H1 (cell line): ENCODE measurements at regions not wholly inside any gene's neighbourhood (a gene's known extent, or its start where the extent isn't known, plus 50 kb on each side); places are given as distances from the start of the nearest gene placed in this dataset.

Source experiments
- CTCF ChIA-PET: fragments of 300-600 bp; sonication (Branson Sonifier 250); formaldehyde crosslinking; loops from one replicate; lab custom pipeline; 2021; ENCODE audit not compliant: partially characterized antibody; lab: Charles Lee
- POLR2A ChIA-PET: fragments of 300-600 bp; sonication (Branson Sonifier 250); formaldehyde crosslinking; loops from one replicate; lab custom pipeline; 2021; ENCODE audit warnings: inconsistent platforms; ENCODE audit not compliant: partially characterized antibody; lab: Charles Lee
- DNase-seq, 2 experiments: peaks; one replicate each; pipeline versions ENCODE4 v3.0.0 to v3.0.0-alpha.2; 2010 to 2022; ENCODE audit warnings: low spot score in 2 of 2, low read depth in 1 of 2, mixed read lengths in 1 of 2
- FAIRE-seq: peaks from 2 replicates; lab custom pipeline; 2011; peaks lifted over from hg19 to GRCh38; lab: Jason Lieb, UNC
- H2AFZ ChIP-seq: 2 replicates; pipeline ENCODE4 v1.8.1; 2012; ENCODE audit warnings: low read length, inconsistent platforms
- H2AK5ac ChIP-seq: 2 replicates; pipeline ENCODE4 v1.6.1; 2013; ENCODE audit warnings: low read depth, low read length
- H2BK120ac ChIP-seq: replicated peaks from 2 replicates; pipeline ENCODE3; 2013; ENCODE audit warnings: low read depth, low read length, inconsistent platforms
- H2BK12ac ChIP-seq: 2 replicates; pipeline ENCODE4 v1.6.1; 2013; ENCODE audit warnings: low read depth, low read length
- H2BK15ac ChIP-seq: 2 replicates; pipeline ENCODE4 v1.6.1; 2013; ENCODE audit warnings: low read length
- H2BK20ac ChIP-seq: 2 replicates; pipeline ENCODE4 v1.6.1; 2013; ENCODE audit warnings: low read length
- H2BK5ac ChIP-seq: 2 replicates; pipeline ENCODE4 v1.6.1; 2013; ENCODE audit warnings: low read depth, low read length
- H3K14ac ChIP-seq: 2 replicates; pipeline ENCODE4 v1.6.1; 2013; ENCODE audit warnings: inconsistent platforms; ENCODE audit not compliant: insufficient read length
- H3K18ac ChIP-seq: 2 replicates; pipeline ENCODE4 v1.6.1; 2013; ENCODE audit warnings: low read length; ENCODE audit errors: extremely low read depth
- H3K23ac ChIP-seq: 2 replicates; pipeline ENCODE4 v1.6.1; 2013; ENCODE audit warnings: inconsistent platforms; ENCODE audit not compliant: insufficient read length
- H3K23me2 ChIP-seq: 2 replicates; pipeline ENCODE4 v1.6.1; 2013; ENCODE audit warnings: low read depth, low read length
- H3K27ac ChIP-seq: 2 replicates; pipeline ENCODE4 v1.6.1; 2011; ENCODE audit warnings: low read depth, low read length, inconsistent platforms
- H3K27me3 ChIP-seq, 4 experiments: replicated peaks in 1 of 4; 1 replicate in 1 of 4; 2 replicates in 3 of 4; pipeline versions ENCODE4 v1.6.1 to v1.8.1; 2011 to 2013; ENCODE audit warnings: low read length in 3 of 4, mild to moderate bottlenecking in 3 of 4, inconsistent platforms in 2 of 4, mixed read lengths in 2 of 4, moderate library complexity in 1 of 4; ENCODE audit not compliant: control insufficient read depth in 3 of 4, insufficient read depth in 3 of 4; ENCODE audit errors: extremely low read depth in 1 of 4
- H3K36me3 ChIP-seq, 4 experiments: 2 replicates each; pipeline versions ENCODE4 v1.6.1 to v1.8.1; 2011 to 2013; ENCODE audit warnings: mild to moderate bottlenecking in 4 of 4, low read length in 3 of 4, moderate library complexity in 2 of 4, control low read depth in 1 of 4, inconsistent platforms in 1 of 4; ENCODE audit not compliant: insufficient read depth in 4 of 4, control insufficient read depth in 2 of 4
- H3K4ac ChIP-seq: replicated peaks from 2 replicates; pipeline ENCODE3; 2013; ENCODE audit warnings: low read length, low read depth, mixed read lengths, inconsistent platforms; ENCODE audit not compliant: insufficient read length
- H3K4me1 ChIP-seq, 4 experiments: replicated peaks in 1 of 4; 1 replicate in 1 of 4; 2 replicates in 3 of 4; pipeline versions ENCODE4 v1.6.1 to v1.8.1; 2011 to 2013; ENCODE audit warnings: low read length in 3 of 4, inconsistent platforms in 2 of 4, mixed read lengths in 1 of 4; ENCODE audit not compliant: insufficient read depth in 4 of 4, control insufficient read depth in 3 of 4
- H3K4me2 ChIP-seq, 2 experiments: 2 replicates each; pipeline versions ENCODE4 v1.6.1 to v1.8.1; 2011 to 2013; ENCODE audit warnings: low read depth in 2 of 2, low read length in 2 of 2, control low read depth in 1 of 2, inconsistent platforms in 1 of 2, mild to moderate bottlenecking in 1 of 2; ENCODE audit not compliant: insufficient read depth in 1 of 2
- H3K4me3 ChIP-seq, 4 experiments: fragments of 200-600, 300-600 bp in 1 of 4; sonication (generic), shearing (Covaris generic), sonication (Bioruptor Twin) in 1 of 4; 2 replicates each; pipeline versions ENCODE4 v1.5.1 to v1.8.1; 2011 to 2016; ENCODE audit warnings: low read length in 4 of 4, low read depth in 3 of 4, control low read depth in 2 of 4, inconsistent platforms in 2 of 4, mild to moderate bottlenecking in 2 of 4, mixed read lengths in 1 of 4, moderate library complexity in 1 of 4; ENCODE audit not compliant: insufficient read depth in 2 of 4; ENCODE audit errors: extremely low read depth in 1 of 4
- H3K56ac ChIP-seq: replicated peaks from 2 replicates; pipeline ENCODE3; 2013; ENCODE audit warnings: low read depth, mild to moderate bottlenecking, mixed read lengths, low read length, inconsistent platforms; ENCODE audit not compliant: insufficient read length
- H3K79me1 ChIP-seq: 2 replicates; pipeline ENCODE4 v1.6.1; 2013; ENCODE audit warnings: low read depth, low read length, control low read depth
- H3K79me2 ChIP-seq, 2 experiments: 2 replicates each; pipeline versions ENCODE4 v1.6.1 to v1.8.1; 2012 to 2013; ENCODE audit warnings: low read length in 2 of 2, mild to moderate bottlenecking in 2 of 2, inconsistent platforms in 1 of 2; ENCODE audit not compliant: insufficient read depth in 2 of 2, control insufficient read depth in 1 of 2
- H3K9ac ChIP-seq, 4 experiments: replicated peaks in 1 of 4; 1 replicate in 1 of 4; 2 replicates in 3 of 4; pipeline versions ENCODE4 v1.6.1 to v1.8.1; 2011 to 2013; ENCODE audit warnings: low read depth in 3 of 4, low read length in 3 of 4, control low read depth in 2 of 4, mild to moderate bottlenecking in 2 of 4, moderate library complexity in 2 of 4, inconsistent platforms in 1 of 4; ENCODE audit errors: extremely low read depth in 1 of 4
- H3K9me3 ChIP-seq, 2 experiments: 2 replicates each; pipeline versions ENCODE4 v1.6.1 to v1.8.1; 2012 to 2013; ENCODE audit warnings: mild to moderate bottlenecking in 2 of 2, moderate library complexity in 2 of 2, control low read depth in 1 of 2, inconsistent platforms in 1 of 2, low read depth in 1 of 2, low read length in 1 of 2, mixed read lengths in 1 of 2; ENCODE audit not compliant: insufficient read depth in 2 of 2
- H4K20me1 ChIP-seq, 2 experiments: replicated peaks in 1 of 2; 2 replicates each; pipeline versions ENCODE3 to v1.8.1; 2011 to 2013; ENCODE audit warnings: inconsistent platforms in 2 of 2, low read length in 2 of 2, mild to moderate bottlenecking in 1 of 2; ENCODE audit not compliant: insufficient read depth in 2 of 2, control insufficient read depth in 1 of 2
- H4K5ac ChIP-seq: 2 replicates; pipeline ENCODE4 v1.6.1; 2013; ENCODE audit warnings: low read length, low read depth, mixed read lengths, inconsistent platforms; ENCODE audit not compliant: insufficient read length
- H4K8ac ChIP-seq: 2 replicates; pipeline ENCODE4 v1.8.0; 2013; ENCODE audit warnings: mild to moderate bottlenecking, moderate library complexity, low read length, inconsistent platforms; ENCODE audit not compliant: insufficient read depth; ENCODE audit errors: extremely low read depth
- H4K91ac ChIP-seq: replicated peaks from 2 replicates; pipeline ENCODE3; 2013; ENCODE audit warnings: low read length, mixed read lengths, inconsistent platforms; ENCODE audit not compliant: insufficient read length
- CBX5 ChIP-seq: fragments of 300-800, 300-1000 bp; sonication (generic); IDR thresholded peaks from 2 replicates; pipeline ENCODE4 v1.7.1; 2016; ENCODE audit warnings: antibody characterized with exemption, low read length, low read depth
- CBX8 ChIP-seq: fragments of 300-800, 300-1000 bp; sonication (generic); IDR thresholded peaks from 2 replicates; pipeline ENCODE4 v1.7.1; 2016; ENCODE audit warnings: low read depth, low read length, borderline replicate concordance
- EGR1 ChIP-seq: IDR thresholded peaks from 2 replicates; pipeline ENCODE4 v1.6.1; 2011; ENCODE audit warnings: low read depth, low read length, borderline replicate concordance
- JUN ChIP-seq: IDR thresholded peaks from 2 replicates; pipeline ENCODE4 v1.6.1; 2011; ENCODE audit warnings: low read depth, mild to moderate bottlenecking, improper control_type of control experiment, low read length
- KDM5A ChIP-seq: fragments of 200-600 bp; IDR thresholded peaks from 2 replicates; pipeline ENCODE4 v1.7.1; 2012; ENCODE audit warnings: mild to moderate bottlenecking, low read length, inconsistent platforms, mixed read lengths
- POLR2A ChIP-seq, 2 experiments: IDR thresholded peaks; 1 replicate in 1 of 2; 2 replicates in 1 of 2; pipeline ENCODE4 v1.6.1; 2011; ENCODE audit warnings: low read depth in 2 of 2, low read length in 2 of 2, mild to moderate bottlenecking in 2 of 2; ENCODE audit errors: control extremely low read depth in 1 of 2
- POU5F1 ChIP-seq: IDR thresholded peaks from 2 replicates; pipeline ENCODE4 v1.6.1; 2011; ENCODE audit warnings: low read depth, mild to moderate bottlenecking, low read length, moderate library complexity
- RNF2 ChIP-seq: fragments of 200-900, 300-1000 bp; sonication (generic); IDR thresholded peaks from 2 replicates; pipeline ENCODE4 v1.7.1; 2016; ENCODE audit warnings: borderline replicate concordance, low read depth, mild to moderate bottlenecking, antibody characterized with exemption, low read length; ENCODE audit not compliant: poor library complexity, severe bottlenecking; ENCODE audit errors: missing control alignments
- SIX5 ChIP-seq: IDR thresholded peaks from 2 replicates; pipeline ENCODE4 v1.6.1; 2011; ENCODE audit warnings: mild to moderate bottlenecking, low read depth, low read length
- TBP ChIP-seq: IDR thresholded peaks from 2 replicates; pipeline ENCODE4 v1.6.1; 2011; ENCODE audit warnings: low read depth, low read length, improper control_type of control experiment
- WGBS, 2 experiments: shearing (Covaris generic) in 1 of 2; methylation state at CpG; one replicate each; pipeline versions ENCODE4 v1.1.6 to v1.1.7; 2013 to 2015; ENCODE audit warnings: low lambda C conversion rate in 2 of 2, mixed read lengths in 2 of 2, inconsistent platforms in 1 of 2, low coverage in 1 of 2, missing lambda C conversion rate in 1 of 2; ENCODE audit not compliant: insufficient replicate concordance in 2 of 2, insufficient coverage in 1 of 2, insufficient read length in 1 of 2; ENCODE audit errors: extremely low coverage in 1 of 2, missing lambda C conversion rate in 1 of 2; 5-methylcytosine and 5-hydroxymethylcytosine counted together

DNA sequence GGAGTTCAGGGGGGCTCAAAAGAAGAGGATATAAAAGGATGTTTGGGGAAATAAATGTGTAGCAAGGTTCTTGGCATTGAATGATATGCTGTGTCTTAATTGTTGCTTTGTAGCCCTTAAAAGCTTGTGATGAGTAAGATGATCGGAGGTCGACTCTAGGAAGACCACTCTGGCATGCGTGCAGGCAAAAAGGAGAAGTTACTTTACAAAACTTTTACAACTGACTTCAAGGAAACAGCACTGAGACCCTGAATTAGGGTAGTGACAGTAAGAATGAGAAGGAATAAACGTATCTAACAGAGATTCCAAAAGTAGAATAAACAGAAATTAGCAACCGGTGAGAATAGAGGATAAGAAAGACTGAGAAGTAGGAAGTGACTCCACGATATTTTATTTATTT is 228.7 kb upstream of the TANK start:
- Histone ChIP-seq H3K9ac (no peak overlapping the region), H2BK20ac (no peak overlapping the region), H3K27ac (no peak overlapping the region), H3K4ac (no peak overlapping the region), H3K14ac (no peak overlapping the region), H4K91ac (no peak overlapping the region), H3K79me1 (no peaks in the 10 kb centered on the region), H4K8ac (no peak overlapping the region), H4K20me1 (no peaks in the 10 kb centered on the region), H3K79me2 (no peaks in the 10 kb centered on the region), H3K18ac (no peak overlapping the region), H2BK15ac (no peak overlapping the region), H2AK5ac (no peak overlapping the region), H4K5ac (no peak overlapping the region), H2BK12ac (no peak overlapping the region), H3K4me3 (no peak overlapping the region), H3K56ac (no peak overlapping the region), H2AFZ (no peak overlapping the region), H3K4me1 (no peaks in the 10 kb centered on the region), H3K9me3 (peaks cover 0 to 7% of the 10 kb centered on the region in 2 experiments; a peak in 1 of 4 replicates), H3K23me2 (no peaks in the 10 kb centered on the region), H3K27me3 (no peaks in the 10 kb centered on the region), H2BK120ac (no peak overlapping the region), H3K23ac (no peak overlapping the region), H2BK5ac (no peak overlapping the region), H3K36me3 (no peaks in the 10 kb centered on the region), H3K4me2 (no peak overlapping the region)
- 91% methylated on average over 6 of the region's 6 CpGs; no CpG with 5 or more reads in 1 of the 2 experiments for WGBS, 2 experiments
- no peak for TF ChIP-seq EGR1
- no peak for TF ChIP-seq CBX5
- no peak for TF ChIP-seq KDM5A
- TF ChIP-seq JUN: no peak
- no peak for TF ChIP-seq TBP
- TF ChIP-seq SIX5: no peak
- no peak for TF ChIP-seq POU5F1
- TF ChIP-seq POLR2A (IDR thresholded peaks at IDR 0.05; ENCODE audit: control extremely low read depth in 1 of 2, low read depth in 2 of 2, low read length in 2 of 2): no peak
- TF ChIP-seq CBX8: no peak
- no peak for TF ChIP-seq RNF2
- DNase-seq: no peak
- POLR2A ChIA-PET: no interaction called here
- no peak for FAIRE-seq
- CTCF ChIA-PET: no interaction called here
